Glutamatergic neuron (in vitro differentiated cells): ENCODE measurements at regions not wholly inside any gene's neighbourhood (a gene's known extent, or its start where the extent isn't known, plus 50 kb on each side); places are given as distances from the start of the nearest gene placed in this dataset.
A peak's percentile ranks its signal among the peaks of the same experiment; 100 is the strongest.

Source experiments
- DNase-seq: peaks from one replicate; pipeline ENCODE4 v3.0.0; 2022
- H3K27ac Mint-ChIP-seq: one replicate; pipeline ENCODE4 v1.8.0; 2020; ENCODE audit warnings: mild to moderate bottlenecking, mixed read lengths, inconsistent platforms; ENCODE audit not compliant: unreplicated experiment
- H3K27me3 Mint-ChIP-seq: one replicate; pipeline ENCODE4 v1.8.0; 2020; ENCODE audit warnings: mild to moderate bottlenecking, moderate library complexity, mixed read lengths, inconsistent platforms; ENCODE audit not compliant: unreplicated experiment
- H3K36me3 Mint-ChIP-seq: one replicate; pipeline ENCODE4 v1.8.0; 2020; ENCODE audit warnings: mild to moderate bottlenecking, mixed read lengths, inconsistent platforms; ENCODE audit not compliant: unreplicated experiment
- H3K4me1 Mint-ChIP-seq: one replicate; pipeline ENCODE4 v1.8.0; 2020; ENCODE audit warnings: mild to moderate bottlenecking, low read depth, mixed read lengths, inconsistent platforms; ENCODE audit not compliant: unreplicated experiment
- H3K4me3 Mint-ChIP-seq: one replicate; pipeline ENCODE4 v1.8.0; 2020; ENCODE audit warnings: mild to moderate bottlenecking, mixed read lengths, inconsistent platforms; ENCODE audit not compliant: unreplicated experiment
- H3K9me3 Mint-ChIP-seq: one replicate; pipeline ENCODE4 v1.8.0; 2020; ENCODE audit warnings: mild to moderate bottlenecking, moderate library complexity, mixed read lengths, inconsistent platforms; ENCODE audit not compliant: unreplicated experiment
- TF ChIP-seq, protein P1 (sequence below): fragments of 200-600 bp; sonication (generic); IDR thresholded peaks from one replicate; pipeline ENCODE4 v1.5.0; 2021; ENCODE audit not compliant: partially characterized antibody, unreplicated experiment

DNA sequence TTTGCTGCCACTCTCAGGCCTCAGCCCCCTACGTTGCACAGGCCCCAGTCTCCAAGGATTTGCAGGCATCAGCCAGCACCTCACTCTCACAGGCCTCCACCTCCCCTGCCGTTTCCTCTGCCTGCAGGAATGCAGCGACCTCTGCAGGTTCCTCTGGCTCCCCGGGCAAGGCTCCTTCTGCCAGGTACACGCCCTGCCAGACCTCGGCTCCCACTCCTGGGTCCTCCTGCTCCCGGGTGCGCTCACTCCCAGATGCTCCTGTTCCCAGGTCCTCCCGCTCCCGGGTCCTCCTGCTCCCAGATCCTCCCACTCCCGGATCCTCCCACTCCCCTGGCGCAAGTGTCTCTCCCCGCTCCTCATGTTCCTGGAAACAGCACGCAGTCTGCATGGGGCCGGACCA lies 144.4 kb upstream of the RADX start:
- no peaks in the 10 kb centered on the region for H3K9me3 Mint-ChIP-seq
- no peak overlapping the region for H3K27ac Mint-ChIP-seq
- H3K36me3 Mint-ChIP-seq = no peaks in the 10 kb centered on the region
- TF ChIP-seq, protein P1, sequence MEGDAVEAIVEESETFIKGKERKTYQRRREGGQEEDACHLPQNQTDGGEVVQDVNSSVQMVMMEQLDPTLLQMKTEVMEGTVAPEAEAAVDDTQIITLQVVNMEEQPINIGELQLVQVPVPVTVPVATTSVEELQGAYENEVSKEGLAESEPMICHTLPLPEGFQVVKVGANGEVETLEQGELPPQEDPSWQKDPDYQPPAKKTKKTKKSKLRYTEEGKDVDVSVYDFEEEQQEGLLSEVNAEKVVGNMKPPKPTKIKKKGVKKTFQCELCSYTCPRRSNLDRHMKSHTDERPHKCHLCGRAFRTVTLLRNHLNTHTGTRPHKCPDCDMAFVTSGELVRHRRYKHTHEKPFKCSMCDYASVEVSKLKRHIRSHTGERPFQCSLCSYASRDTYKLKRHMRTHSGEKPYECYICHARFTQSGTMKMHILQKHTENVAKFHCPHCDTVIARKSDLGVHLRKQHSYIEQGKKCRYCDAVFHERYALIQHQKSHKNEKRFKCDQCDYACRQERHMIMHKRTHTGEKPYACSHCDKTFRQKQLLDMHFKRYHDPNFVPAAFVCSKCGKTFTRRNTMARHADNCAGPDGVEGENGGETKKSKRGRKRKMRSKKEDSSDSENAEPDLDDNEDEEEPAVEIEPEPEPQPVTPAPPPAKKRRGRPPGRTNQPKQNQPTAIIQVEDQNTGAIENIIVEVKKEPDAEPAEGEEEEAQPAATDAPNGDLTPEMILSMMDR = no peak
- H3K4me1 Mint-ChIP-seq = no peaks in the 10 kb centered on the region
- no peak overlapping the region for H3K4me3 Mint-ChIP-seq
- DNase-seq = no peak
- peaks cover 2% of the 10 kb centered on the region for H3K27me3 Mint-ChIP-seq

DNA sequence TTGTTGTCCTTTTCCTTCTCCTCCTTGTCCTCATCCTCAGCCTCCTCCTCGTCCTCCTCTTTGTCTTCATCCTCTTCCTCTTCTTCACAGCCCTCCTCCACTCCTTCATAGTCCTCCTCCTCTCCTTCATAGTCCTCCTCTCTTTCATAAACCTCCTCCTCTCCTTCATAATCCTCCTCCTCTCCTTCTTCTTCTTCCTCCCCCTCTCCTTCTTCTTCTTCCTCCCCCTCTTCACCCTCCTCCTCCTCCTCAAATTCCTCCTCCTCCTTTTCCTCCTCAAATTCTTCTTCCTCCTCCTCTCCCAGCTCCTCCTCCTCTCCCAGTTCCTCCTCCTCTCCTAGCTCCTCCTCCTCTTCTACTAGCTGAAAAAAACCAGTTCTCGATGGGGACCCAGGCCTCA lies 143.8 kb upstream of the RADX start:
- DNase-seq = no peak
- Mint-ChIP-seq H3K4me1 (no peaks in the 10 kb centered on the region), H3K27me3 (peaks cover 2% of the 10 kb centered on the region), H3K27ac (no peak overlapping the region), H3K36me3 (no peaks in the 10 kb centered on the region), H3K9me3 (no peaks in the 10 kb centered on the region), H3K4me3 (no peak overlapping the region)
- TF ChIP-seq, protein P1 = no peak

DNA sequence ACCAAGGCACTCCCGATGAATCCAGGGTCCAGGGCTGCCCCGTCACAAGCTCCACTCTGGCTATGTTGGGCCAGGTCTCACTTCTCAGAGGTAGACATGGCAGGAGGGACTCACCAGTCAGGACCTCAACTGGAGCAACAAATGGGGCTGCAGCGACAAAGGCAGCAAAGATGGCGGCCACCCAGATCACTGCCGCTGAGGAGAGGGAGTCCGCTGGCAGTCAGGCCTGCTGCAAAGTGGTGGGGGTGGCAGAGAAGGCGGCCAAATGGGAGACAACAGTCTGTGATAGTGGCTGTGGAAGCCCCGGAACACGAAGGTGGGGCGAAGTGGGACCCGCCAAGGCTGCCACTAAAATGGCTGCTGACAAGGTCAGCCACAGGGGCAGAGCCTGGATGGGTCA lies 143.3 kb upstream of the RADX start:
- Mint-ChIP-seq H3K36me3 (no peaks in the 10 kb centered on the region), H3K27ac (no peak overlapping the region), H3K4me1 (no peaks in the 10 kb centered on the region), H3K9me3 (no peaks in the 10 kb centered on the region), H3K27me3 (peaks cover 2% of the 10 kb centered on the region), H3K4me3 (no peak overlapping the region)
- TF ChIP-seq, protein P1 = no peak
- DNase-seq = no peak

DNA sequence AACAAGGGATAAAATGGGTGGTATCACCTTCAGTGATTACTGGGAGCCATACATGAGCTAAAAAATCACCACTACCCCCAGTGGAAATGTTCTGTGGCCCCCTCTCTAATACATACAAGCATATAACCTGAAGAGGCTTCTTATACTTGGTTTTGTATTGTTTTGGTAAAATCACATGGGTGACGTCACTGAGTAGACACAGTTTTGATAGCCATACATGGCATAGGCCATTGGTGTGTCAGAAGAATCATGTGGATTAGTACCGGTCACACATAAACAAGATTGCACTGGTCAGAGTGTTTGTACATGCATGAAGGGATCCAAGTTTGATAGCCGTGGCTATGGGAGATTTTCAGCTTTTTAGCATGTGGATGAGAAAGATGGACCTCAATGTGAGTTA lies 131.9 kb upstream of the RADX start:
- TF ChIP-seq, protein P1 = no peak
- Mint-ChIP-seq H3K27ac (no peak overlapping the region), H3K4me3 (no peak overlapping the region), H3K4me1 (no peaks in the 10 kb centered on the region), H3K27me3 (no peaks in the 10 kb centered on the region), H3K36me3 (no peaks in the 10 kb centered on the region), H3K9me3 (peaks cover 1% of the 10 kb centered on the region)
- DNase-seq = no peak

DNA sequence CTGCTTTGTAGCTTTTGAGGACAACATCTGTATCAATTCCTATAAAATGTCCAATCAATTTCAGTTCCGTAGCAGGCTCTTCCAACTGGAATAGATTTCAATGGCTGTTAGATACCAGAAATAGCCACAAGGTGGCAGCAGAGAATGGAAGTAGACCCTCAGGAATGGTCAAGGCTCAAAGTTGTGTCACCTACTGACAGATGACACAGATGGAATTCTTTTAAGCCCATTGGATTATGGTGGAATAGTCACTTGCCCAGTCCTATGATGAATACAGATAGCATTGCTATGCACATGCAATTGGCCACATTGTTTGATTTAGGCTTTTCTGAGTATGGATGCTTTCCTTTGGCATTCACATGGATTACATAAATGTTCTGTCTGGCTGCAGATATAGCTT lies 130.4 kb upstream of the RADX start:
- DNase-seq = no peak
- Mint-ChIP-seq H3K27ac (no peak overlapping the region), H3K36me3 (no peaks in the 10 kb centered on the region), H3K27me3 (no peaks in the 10 kb centered on the region), H3K4me3 (no peak overlapping the region), H3K4me1 (no peaks in the 10 kb centered on the region), H3K9me3 (peaks cover 1% of the 10 kb centered on the region)
- TF ChIP-seq, protein P1 = peak; percentile 72
